Caki2 (cell line): ENCODE measurements at regions not wholly inside any gene's neighbourhood (a gene's known extent, or its start where the extent isn't known, plus 50 kb on each side); places are given as distances from the start of the nearest gene placed in this dataset.
"Not testable (repeated sequence)": the region's sequence is repeated elsewhere in the genome, so short reads cannot be mapped to it uniquely, and the experiment has no call there.

Source experiments
- DNase-seq: peaks from one replicate; pipeline ENCODE4 v3.0.0-alpha.2; 2015; ENCODE audit warnings: low read depth
- in situ Hi-C: cut with HindIII; loops from 2 replicates; pipeline ENCODE4 v1.10.0; 2016; ENCODE audit warnings: low sequenced_read_pairs, low pct_unique_long_range_greater_than_20kb, mixed read lengths

DNA sequence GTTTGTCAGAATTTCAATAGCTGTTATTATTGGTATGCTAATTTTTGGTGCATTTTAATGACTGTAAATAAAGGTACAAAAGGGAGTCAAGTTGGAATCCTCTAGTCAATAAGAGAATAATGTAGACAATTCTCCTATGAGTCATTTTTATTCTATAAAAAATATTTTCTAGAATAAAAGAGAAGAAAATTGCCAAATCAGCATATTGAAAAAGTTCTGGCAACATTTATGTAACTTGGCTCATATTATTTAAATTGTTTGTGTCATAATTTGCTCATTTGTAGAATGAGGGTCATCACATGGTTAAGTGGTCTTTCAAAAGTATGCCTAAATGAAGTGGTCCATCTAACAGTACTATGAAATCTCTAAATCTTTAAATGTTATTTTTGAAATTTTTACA is 1719.8 kb upstream of the WWC1 start:
- in situ Hi-C loops = no loop called here
- no peak for DNase-seq

DNA sequence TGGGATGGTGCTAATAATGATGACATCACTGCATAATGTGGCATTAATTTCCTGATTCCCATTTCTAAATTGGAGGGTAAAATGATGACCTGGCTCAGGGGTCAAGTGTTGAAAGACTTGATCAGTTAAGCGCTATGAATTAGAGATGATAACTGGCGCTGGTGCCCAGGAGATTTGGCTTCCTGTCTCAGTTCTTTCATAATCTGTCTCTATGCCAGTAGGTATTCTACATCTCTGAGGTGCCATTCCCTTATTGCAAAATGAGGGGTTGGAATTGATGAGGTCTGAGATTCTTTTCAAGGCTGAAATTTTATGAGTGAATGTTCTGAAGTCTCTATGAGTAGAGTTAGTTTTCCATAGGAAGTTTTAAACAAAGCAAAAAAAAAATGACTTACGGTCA is 1715.1 kb upstream of the WWC1 start:
- DNase-seq = no peak
- in situ Hi-C loops = no loop called here

DNA sequence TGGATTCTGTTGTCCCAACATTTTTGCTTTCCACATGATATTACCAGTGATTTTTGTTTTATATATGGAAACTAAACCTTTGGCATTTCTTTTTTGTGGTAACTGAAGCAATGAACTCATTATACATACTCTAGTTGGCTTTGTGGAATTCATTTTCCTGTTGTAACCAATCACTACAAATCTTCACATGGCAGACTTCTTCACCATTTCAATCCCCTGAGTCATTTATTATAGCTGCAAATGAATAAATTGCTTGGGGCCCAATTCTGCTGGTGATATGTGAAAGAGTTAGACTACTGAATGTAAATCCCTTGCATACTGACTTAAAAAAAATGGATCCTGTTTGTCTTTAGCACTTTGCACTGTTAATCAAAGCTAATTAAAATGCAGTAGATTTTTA is 1709.6 kb upstream of the WWC1 start:
- no peak for DNase-seq
- in situ Hi-C loops = no loop called here

DNA sequence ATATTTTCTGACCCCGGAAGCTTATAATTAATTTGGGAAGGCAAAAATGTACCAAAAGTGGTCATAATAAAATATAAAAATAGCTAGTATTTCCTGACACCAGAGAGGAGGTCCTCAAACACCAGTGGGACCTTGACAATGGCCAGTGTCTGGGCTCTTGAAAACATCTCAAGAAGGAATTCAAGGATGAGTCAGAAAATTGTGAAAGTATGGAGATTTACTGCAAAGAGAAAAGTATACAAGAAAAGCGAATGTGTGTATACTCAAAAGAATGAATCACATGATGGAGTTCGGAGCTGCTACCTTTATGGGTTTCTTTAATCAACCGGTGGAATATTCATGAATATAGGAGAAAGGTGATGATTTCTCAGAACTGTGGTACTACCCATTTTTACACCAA is 1709.0 kb upstream of the WWC1 start:
- in situ Hi-C loops = no loop called here
- DNase-seq = no peak

DNA sequence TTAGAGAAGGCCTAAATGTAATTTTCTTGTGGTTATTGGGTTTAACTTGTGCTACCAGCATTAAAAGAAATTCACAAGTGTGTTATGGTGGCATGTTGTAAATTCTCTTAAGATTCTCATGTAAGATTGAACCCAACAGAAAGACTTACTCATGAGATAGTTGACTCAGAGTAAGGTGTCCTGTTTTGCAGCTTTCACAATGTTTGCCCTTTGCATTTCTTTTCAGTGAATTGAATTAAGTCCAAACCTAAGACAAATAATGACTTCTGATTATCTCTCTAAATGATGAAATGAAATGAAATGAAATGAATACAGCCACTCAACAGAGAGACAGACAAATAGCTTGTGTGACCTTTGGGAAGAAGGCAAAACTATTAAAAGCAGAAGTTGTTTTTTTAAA is 1696.9 kb upstream of the WWC1 start:
- DNase-seq = no peak
- in situ Hi-C loops = no loop called here

DNA sequence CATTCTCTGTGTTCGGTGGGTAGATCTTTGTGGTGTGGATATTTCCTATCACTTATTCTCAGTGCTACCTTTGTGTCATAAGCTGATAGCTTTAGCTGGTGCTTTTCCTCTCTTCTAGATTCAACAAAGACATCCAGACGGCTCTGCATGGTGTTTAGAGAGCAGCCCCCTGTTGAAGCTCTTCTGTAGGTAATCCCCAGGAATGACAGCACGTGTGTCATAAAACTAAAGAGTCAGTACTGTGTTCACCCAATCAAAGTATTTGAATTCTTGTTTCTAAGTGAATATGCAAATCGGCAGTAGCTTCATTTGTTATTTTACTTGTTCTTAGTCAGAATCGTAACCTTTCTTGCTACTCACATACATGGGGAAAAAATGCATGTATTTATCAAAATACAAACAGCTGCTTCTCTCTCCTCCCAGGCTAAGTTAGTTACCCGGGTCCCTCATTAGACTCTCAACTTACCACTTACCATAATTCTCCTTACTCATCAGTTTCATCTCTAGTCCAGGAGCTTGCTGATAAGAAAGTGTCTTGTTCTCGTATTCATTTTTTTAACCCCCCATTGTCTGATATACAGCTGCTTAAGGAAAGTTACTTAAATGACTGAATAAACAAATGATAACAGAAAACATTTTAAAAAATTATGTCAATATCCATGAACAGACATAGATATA is 1696.0 kb upstream of the WWC1 start:
- no peak for DNase-seq
- in situ Hi-C loops = no loop called here

DNA sequence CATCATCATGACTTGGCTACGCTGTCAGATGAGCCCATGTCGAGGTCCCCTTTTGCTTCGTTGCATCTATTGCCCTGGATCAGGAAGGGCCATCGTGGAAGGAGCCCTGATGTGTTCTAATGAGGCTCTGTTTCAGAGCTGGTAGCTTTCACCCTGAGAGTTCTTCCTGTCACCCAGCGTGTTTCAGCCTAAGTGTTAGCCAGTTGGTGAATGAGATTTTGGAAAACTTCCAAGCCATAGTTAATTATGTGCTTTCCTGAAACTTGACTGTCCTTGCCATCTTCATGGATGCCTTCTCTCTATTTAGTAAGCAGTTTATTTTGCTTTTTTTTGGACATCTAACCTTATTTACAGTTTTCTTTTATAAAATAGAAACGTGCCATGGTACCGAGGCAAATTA is 1695.4 kb upstream of the WWC1 start:
- no peak for DNase-seq
- in situ Hi-C loops = no loop called here

DNA sequence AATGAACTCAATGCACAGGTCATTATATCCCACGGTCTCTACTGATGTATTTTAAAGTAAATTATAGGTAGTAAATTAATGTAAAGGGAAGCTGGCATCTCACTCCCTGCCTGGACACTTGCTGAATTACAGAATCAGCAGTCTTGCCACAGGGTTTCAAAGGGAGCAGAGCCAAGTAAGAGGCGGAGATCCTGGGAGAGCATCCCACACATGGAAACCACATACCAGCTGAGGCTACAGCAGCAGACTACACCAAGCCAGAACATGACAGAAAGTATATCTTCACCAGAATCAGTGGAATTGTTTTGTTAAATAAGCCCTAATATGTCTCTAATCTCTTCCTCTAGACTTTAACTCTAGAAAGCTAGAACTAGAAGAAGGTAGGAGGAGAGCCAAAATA is 1689.2 kb upstream of the WWC1 start:
- in situ Hi-C loops = no loop called here
- DNase-seq = no peak

DNA sequence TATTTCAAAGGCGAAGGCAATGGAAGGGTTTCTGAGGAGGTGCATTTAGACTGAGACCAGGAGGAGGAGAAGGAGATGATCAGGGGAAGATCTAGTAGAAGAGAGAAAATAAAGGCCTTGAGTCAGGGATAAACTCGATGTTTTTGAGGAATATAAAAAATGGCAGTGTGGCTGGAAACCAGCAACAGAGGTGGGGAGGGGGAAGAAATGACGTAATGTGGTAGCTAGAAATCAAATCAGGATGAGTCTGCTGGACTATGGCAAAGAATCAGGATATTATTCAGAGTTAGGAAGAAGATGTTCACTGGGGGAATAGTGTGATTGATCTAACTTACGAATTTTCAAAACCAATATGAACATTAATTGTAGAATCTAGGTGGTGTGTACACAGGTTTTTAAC is 1673.9 kb upstream of the WWC1 start:
- no peak for DNase-seq
- in situ Hi-C loops = no loop called here

DNA sequence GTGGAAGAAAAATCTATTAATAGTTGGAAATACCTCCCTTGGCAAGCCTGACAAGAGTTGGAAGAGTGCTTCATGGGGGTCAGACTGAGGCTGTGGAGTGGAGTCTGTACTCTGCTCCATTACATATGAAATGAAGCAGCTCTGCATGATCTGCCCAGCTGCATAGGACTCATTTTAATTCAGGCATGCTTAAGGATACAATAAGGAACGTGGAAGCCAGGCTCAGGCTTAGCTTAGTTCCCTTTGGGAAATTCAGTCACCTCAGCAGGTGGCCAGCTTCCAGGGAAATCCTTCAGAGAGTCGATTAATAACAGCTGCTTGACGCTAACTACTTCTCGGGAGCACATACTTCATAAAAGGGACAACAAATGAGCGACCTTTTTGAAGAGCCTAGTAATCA is 1672.9 kb upstream of the WWC1 start:
- in situ Hi-C loops = no loop called here

DNA sequence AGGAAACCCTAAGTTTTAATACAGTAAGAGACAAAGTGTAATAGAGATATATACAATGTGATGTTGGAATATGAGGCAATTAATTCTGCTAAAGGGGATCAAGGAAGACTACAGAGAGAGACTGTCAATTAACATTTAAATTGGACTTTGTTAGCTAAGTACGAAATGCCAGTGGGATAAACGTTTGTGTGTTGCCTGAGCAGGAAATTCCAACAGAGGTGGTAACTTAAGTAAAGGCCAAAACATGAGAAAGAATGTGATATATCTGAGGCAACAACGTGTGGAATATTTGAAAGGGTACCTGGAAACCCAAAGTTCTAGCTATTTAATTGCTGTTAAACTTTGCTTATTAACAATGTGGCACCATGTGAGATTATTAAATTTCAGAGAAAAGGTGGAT is 1666.9 kb upstream of the WWC1 start:
- in situ Hi-C loops = no loop called here
- DNase-seq = no peak

More for the DNA sequence above, 1672.9 kb upstream of the WWC1 start:
- DNase-seq = no peak

DNA sequence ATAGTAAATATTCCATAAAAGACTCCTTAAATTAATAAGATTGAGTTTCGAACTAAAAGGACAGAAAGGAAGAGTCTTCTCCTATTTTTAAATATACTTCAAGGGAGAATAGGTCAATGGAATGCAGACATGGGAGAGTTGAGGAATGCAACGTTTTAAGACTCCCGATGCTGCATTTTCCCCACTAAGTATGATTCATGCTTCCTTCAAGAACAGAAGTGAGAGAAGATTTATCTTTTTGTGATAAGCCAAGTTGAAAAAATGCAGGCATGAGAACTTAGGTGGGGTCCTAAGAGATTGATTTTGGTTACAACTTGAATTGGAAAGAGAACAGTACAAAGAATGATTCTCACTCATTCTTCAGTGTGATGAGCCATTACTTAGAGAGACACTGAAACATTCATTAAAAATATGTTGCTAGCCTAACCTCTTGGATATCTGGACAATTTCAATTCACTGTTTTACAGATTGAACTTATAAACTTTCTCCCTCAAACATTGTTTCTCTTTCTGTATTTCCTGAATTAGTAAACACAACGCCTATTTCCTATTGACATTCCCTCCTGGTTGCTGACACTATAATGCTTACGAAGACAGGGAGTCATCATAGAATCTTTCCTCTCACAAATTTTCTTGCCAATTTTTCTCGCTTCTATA is 1666.1 kb upstream of the WWC1 start:
- in situ Hi-C loops = no loop called here
- no peak for DNase-seq

DNA sequence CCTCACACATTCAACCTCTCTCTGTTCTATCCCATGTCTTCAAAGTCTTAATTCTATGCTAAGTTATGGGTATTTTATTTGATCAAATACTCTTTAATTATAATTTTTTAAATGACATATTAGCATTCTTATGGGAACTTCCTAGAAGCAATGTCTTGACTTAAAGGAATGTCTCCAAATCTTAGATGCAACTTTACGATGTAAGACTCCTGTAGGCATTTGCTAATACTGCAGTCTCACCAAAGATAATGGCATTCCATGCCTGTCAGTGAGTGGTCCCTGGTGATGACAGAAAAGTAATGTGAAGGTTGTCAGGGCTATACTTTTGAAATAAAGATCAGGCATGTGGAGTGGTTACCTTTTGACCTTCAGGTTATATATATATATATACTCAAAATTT is 1654.2 kb upstream of the WWC1 start:
- in situ Hi-C loops = no loop called here
- no peak for DNase-seq

DNA sequence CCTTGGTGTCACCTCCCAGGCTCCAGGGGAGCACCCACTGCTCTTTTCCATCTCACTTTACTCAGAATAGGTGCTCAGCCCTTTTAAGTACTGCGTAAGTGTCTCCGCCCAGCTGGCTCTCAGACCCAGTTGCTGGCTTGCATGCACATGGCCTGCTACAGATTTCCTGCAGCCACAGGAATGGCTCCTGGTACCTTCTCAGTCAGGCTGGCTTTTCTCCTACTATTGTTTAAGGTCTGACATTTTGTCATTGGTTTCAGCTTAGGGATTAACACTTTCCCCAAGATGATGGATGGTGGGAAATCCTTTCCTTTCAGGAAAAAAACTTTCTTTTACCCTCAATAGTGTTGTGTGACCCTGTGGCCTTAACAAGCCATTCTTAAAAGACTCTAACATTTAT is 1652.3 kb upstream of the WWC1 start:
- DNase-seq = no peak
- in situ Hi-C loops = no loop called here

DNA sequence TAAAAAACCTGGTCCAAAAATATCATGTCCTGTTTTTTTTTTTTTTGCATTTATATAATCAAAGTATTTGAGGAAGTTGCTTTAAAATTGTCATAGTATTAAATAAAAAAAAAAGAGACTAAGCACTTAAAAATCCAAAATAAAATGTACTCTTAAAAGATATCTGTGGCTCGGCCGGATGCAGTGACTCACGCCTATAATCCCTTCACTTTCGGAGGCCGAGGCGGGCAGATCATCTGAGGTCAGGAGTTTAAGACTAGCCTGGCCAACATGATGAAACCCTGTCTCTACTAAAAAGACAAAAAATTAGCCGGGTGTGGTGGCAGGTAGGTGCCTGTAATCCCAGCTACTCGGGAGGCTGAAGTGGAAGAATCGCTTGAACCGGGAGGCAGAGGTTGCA is 1651.3 kb upstream of the WWC1 start:
- in situ Hi-C loops, DNase-seq: not testable (repeated sequence)

DNA sequence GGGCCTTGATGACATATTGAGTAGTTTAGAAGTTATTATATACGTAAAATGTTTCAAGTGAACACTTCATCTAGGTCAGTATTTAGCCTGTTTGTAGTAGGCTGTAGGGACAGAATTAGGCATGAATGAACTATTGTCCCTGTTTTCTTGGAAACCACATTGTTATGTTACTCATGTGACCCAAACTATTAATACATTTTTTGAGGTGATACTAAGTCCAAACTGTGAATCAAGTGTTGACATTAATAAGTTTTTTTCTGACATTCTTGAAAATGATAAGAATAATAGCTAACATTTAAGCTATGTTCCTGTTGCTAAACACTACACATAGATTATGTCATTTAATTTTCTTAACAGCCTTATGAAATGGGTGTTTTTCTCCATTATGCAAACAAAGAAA is 1642.7 kb upstream of the WWC1 start:
- DNase-seq = no peak
- in situ Hi-C loops = no loop called here

DNA sequence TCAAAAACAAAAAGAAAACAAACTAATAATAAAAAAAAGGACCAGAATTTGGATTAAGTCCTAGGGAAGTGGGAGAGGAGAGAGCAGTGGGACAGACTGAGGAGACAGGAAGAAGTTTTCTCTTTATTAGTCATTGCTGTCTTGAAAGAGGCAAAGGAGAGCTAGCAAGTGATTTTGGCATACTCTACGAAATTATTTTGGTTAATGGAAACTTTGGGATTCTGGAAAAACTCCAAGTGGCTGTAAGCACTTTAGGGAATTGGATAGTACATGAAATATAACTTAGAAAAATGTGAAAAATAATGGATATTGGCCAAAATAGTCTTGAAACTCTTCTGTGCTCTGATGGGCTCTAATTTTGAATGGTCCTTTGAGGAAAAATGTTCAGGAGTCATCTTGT is 1641.8 kb upstream of the WWC1 start:
- no peak for DNase-seq
- in situ Hi-C loops = no loop called here

DNA sequence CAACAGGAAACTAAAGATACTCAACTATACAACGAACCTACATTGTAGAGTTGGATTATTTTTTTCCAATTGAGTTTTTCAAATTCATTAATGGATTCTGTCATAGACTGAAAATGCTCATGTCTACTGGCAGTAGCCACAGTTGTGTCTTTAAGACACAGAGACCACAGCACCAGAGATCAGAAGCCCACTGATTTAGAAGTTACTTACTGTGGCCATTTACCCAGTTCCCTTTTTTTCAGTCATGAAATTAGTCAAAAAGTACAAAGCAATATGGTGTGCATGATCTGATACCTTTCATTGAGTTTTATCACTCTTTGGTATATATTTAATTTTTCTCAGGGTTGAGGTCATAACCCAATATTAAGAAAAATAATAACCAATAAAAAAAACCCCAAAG is 1640.2 kb upstream of the WWC1 start:
- DNase-seq = no peak
- in situ Hi-C loops = no loop called here

DNA sequence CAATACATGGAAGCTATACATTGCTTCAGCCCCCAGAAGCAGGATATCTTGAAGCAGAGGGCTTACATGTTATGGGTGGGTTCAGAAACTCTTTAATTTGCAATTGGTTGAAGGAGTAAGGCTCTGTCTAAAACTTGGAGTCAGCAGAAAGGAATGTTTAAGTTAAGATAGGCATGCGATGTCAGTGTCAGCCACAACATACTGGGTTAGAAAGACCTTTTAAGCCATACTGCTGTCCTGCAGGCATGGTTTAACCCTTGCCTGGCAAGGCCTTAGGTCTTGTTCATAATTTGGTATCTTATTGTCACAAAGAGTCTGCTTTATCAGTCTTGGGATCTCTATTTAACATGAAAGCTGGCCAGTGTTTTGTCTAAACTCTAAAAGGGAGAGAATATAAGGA is 1619.6 kb upstream of the WWC1 start:
- in situ Hi-C loops = no loop called here
- DNase-seq = no peak

DNA sequence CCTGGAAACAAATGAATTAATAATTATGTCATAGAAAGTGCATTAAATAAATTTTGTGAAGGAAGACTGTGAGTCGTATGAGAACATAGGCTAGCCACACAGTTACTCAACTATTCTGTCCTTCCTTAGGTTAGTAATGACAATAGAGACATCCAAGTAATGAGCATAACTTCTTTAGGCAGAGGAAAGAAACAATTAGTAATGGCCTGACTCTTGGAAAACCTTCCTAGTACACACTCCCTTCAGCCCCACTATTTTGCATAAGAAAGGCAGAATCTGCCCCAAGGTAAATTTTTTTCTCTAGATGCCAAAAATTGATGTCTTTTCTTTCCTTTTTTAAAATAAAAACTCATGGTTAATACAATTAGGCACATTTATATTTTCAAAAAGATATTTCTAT is 1619.0 kb upstream of the WWC1 start:
- no peak for DNase-seq
- in situ Hi-C loops = no loop called here
